HTR-8/SVneo (cell line): ENCODE measurements at regions not wholly inside any gene's neighbourhood (a gene's known extent, or its start where the extent isn't known, plus 50 kb on each side); places are given as distances from the start of the nearest gene placed in this dataset.
A peak's percentile ranks its signal among the peaks of the same experiment; 100 is the strongest.

ENCODE experiments used
- DNase-seq: peaks from one replicate; pipeline ENCODE4 v3.0.0; 2011; ENCODE audit warnings: low spot score, mixed read lengths; ENCODE audit not compliant: insufficient read length
- FAIRE-seq: peaks from 2 replicates; lab custom pipeline; 2011; peaks lifted over from hg19 to GRCh38; lab: Jason Lieb, UNC

DNA sequence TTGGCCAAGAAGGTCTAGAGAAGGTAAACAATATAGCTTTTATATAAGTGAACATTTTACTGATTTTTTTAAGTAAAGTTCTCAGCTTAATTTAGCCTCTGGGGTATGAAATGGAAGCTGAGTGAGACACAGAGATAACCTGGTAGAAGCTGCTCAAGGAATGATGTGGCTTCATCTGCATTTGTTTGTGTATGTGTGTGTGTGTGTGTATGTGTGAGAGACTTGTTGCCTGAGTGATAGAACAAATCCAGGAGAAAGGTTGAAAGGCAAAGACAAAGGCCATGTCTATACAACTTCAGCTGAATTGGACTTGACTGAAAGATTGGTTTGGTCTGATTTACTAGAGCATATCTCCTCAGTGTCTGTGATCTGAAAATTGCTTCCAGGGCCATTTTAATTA is 63.6 kb downstream of the PCDH7 start:
- DNase-seq (no peak), FAIRE-seq (no peak)

DNA sequence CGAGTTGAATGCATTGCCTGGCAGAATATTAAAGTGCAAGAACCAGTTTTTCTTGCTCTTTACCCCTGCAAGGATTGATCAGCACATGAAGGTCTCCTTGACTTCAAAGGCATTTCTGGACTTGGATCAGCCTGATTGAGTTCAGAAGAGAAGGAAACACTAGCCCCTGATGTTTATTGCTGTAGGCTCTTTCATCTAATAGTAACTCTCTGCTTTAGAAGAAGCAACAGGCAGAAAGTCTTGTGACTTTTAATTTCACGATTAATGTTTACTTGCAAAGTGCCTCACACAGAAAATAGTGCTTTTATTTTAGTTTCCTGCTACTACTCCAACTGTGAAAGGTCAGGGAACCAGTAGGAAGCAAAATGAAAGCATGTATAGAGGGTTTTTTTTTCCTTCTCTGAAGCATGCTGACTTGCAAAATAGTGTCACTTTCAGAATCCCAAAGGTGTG is 69.1 kb downstream of the PCDH7 start:
- DNase-seq (no peak), FAIRE-seq (no peak)

DNA sequence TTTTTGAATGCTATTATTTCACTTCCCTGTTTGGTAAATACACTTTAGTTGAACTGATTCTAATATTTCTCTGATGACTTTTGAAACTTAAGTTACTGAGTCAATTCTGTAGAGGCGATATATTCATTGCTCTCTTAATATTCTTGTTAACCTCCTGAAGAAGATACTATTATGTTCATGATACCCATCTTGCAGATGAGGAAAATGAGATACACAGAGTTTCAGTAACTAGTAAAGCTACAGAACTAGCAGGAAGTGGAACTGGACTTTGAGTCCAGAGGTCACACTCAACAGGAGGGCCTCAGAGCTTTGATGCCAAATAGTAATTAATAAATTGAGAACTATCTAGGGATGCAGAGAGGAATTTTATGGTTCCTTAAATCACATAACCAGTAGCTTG is 70.0 kb downstream of the PCDH7 start:
- FAIRE-seq (no peak), DNase-seq (no peak)

DNA sequence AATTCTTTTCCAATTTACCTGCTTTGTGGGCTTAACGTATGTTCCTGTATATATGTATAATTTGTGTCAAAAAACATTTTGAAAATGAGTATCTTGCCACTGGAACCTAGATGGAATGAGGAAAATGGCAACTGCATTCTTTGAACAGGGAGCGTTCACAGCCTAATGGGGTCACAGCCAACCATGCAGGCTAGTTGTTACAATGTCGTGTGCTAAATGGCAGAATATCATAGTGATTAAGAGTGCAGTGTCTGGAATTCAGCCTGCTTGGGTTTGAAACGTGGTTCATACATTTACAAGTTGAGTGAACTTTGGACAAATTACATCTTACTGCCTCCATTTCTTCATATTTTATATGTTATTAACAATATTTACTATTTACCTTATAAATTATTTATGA is 70.8 kb downstream of the PCDH7 start:
- FAIRE-seq: no peak
- DNase-seq: no peak

DNA sequence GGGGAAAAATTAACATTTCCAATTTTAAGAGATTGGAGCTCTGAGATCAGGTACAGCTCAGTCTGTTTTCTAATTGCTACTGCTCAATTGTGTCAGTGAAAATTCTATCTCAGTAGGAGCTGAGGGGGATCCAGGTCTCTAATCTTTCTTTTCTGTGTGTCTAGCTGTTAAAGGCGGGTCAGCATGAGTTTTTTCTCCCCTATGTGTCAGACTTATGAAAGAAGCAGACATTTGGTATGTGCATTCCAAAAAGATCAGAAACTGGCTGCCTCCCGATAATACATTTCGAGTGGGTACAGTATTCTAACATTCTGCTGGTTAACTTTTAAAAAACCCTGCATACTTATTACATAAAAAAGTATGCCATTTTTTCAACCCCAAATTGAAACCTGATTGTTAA is 72.4 kb downstream of the PCDH7 start:
- FAIRE-seq (no peak), DNase-seq (no peak)

DNA sequence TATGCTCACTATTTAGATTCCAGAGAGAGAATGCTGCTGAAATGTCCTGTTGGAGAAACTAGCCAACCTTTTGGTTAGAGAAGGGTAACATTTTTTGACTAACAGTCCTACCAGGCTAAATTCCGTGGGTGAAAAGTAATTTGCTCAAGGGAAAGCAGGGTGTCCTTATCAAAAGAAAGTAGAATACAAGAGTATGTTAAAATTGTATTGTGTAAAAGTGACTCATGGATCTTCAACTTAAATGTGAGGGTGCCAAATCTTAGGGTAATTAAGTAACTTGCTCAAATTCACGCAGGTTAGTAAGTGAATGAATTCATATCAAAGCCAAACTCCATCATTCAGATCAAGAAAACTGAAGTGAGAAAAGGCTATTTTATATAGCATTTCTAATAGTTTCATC is 81.7 kb downstream of the PCDH7 start:
- DNase-seq: no peak
- FAIRE-seq: no peak

DNA sequence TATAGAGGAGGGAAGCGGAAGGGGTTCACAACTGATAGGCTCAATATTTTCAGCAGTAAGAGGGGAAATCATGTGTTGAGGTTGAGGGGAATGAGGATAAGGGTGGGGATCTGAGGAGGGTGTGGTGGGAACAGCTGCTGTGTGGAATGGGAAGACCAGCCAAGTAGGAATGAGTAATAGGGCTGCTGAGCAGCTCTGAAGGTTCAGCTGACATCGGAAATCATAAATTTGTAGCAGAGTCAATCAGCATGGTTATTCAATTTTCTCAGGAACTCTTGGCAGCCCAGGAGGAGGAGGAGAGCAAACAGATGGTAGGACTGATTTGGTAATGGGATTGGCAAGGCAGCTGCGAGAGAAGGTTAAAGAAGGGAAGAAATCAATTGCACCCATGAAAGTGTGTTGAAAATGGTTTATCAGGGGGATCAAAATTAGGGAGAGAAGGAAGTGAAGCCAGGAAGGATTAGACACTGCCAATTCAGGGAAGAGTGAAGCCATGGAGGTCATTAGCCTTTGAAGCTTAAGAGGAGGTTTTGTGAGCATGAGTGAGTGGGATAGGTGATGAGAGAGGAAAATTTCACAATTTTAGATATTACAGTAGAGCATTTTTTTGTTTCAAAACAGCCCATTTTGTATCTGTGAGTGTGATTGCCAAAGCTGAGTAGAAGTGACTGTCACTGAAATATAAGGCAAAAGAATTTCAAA is 82.6 kb downstream of the PCDH7 start:
- FAIRE-seq (no peak), DNase-seq (peak; percentile 40)

DNA sequence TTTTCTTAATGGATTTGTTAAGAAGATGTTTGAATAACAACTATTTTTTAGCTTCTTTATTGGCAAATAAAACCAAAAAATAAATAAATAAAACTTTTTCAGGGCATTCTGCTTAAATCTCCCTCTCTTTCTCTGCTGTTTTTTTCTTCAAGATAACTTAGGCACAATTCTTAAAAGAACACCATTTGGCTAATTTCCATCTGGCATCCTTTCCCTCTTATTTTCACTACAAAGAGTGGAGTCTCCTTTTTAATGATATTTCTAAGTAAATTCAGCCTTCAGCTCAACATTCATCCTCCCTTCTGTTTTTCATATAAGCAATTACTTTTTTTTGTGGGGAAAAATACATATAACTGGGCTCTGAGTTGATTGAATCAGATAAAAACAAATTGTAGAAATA is 88.1 kb downstream of the PCDH7 start:
- FAIRE-seq (no peak), DNase-seq (no peak)

DNA sequence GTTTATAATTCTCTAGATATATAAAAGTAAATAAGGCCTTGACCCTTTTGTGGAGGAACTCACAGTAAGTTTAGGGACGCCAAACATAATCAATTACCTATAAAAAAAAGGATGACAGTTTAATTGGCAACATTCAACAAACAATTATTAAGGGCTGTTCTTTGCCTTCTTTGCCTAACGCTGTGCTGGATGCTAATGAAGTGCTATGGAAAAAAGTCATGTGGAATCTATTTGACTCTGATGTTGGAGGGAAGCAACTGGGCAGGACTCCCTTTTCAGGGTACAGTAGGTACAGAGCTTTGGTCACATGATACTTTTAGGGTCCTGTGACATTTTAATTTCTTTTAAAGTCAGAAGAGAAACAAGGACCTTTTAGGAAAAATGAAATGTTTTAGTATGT is 91.1 kb downstream of the PCDH7 start:
- no peak for FAIRE-seq
- DNase-seq: no peak

DNA sequence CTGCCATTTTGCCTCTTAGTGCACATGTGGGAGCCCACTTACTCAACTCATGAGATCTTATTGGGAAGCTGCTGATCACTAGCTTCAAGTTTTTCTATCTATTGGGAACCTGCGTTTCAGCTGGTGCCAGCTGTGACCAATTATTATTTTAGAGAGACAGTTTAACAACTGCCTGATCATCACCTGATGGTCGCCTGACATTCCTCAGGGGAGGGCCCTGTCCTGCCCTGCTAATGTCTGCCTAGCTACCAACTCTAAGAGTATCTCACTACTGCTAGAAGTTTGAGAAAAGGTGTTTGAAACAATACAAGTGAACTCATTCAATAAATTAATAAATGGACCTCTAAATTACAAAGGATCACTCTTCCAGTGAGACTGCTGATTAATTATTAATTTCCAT is 95.5 kb downstream of the PCDH7 start:
- no peak for DNase-seq
- FAIRE-seq: no peak

DNA sequence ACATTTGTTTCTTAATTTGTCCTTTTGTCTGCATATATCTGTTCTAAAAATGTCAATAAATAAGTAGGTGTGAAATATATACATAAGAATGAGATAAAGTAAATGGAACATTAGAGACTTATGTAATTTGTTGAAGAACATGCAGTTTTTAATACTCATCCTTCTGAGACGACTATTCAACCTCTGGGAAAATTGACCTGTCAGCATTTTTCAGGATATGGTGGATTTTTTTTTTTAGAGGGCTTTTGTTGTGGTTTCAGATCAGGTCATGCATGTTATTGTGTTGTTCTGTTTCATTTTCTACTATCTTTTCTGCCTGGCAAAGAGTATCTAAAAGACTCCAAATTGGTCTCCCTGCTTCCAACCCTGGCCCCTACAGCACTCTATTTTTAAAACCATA is 97.3 kb downstream of the PCDH7 start:
- DNase-seq: no peak
- no peak for FAIRE-seq

DNA sequence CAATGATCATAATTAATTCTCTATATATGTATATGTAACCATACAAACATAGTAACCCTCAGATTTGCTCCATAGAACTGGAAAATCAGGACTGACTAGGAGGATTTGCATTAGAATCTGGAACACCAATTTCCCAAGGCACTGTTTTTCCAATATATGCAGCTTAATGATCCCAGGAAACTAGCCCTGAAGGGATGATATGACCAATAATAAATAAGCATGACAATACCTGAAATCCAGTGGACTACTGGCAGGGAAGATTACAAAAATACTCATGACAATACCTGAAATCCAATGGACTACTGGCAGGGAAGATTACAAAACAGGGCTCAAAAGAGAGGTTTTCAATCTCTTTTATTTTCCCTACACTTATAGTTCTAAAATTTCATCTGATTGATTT is 98.4 kb downstream of the PCDH7 start:
- no peak for FAIRE-seq
- DNase-seq: no peak

DNA sequence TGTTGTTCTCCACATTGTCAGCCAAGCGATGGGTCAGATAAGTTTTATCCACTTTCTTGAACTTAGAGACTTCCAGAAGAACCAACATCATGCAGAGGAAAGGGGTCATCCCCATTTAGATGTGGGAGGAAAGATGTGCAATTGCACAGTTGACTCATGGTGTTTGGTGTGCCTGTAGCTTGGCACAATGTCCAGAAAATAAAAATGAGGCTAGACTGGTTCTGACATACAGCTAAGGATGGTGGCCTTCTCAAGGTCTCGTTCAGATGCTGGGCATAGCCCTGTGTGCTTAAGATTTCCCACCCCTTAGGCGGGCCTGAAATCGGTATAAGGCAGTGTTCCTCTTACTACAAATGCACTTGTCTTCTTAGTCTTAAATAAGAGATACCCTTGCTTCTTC is 101.1 kb downstream of the PCDH7 start:
- no peak for DNase-seq
- no peak for FAIRE-seq

DNA sequence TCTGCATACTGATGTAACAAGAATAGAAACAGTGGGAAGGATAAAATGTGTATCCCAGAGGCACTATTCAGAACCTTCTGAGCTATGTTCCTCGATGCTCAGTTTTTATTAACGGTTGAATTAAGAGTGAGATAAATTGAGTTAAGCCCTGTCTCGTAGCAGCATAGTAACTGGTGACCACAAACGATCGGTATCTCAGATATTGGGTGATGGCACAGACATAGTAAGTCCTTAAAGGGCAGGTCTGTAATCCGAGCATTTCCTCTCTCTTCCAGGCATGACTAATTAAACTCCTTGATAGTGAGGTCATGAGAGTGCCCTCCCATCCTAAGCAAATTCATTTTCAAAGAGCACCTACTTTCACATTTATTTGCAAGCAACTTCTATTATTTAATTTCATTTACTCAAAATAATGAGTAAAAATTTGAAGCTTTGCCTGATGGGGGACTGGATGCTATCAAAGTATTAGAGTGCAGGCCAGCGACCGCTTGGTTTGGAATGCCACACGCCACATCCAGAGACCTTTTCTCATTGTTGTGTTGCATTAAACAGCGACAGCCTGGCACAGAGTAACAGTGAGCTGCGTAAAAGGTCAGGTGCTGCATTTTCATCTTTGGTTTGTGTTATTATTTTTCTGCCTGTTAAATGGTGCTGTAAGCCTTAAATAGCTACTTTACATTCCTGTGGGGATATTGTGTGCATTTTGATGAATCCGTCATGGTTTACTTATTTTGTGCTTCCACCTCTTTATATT is 101.9 kb downstream of the PCDH7 start:
- peak; percentile 33 for DNase-seq
- no peak for FAIRE-seq

DNA sequence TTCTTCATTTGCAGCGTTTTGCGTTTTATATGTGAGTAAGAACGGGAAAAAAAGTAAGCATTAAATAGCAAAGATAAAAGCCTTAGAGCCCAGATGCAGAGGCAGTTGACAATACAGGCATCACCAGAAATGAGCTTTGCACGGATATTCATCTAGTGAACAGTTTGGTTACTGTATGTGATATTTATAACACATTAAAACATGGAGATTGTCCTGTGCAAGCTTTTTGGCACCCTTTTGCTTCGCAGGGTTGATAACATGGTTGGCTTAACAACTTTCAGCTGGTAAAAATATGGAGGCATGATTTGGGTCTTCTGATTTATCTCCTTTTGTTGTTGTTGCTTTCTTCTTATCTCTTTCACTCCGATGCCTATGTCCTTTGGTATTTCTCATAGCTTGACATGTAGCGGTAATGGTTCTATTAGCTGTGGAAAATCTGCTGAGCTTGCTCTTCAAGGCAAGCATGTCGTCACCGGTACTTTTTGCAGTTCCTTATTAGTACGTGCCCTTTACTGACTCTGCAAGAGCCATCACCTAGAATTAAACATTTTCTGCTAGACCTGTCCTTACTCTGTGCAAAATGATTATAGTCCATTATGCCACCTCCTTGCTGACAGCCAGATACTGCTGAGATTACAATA is 102.9 kb downstream of the PCDH7 start:
- no peak for DNase-seq
- no peak for FAIRE-seq

DNA sequence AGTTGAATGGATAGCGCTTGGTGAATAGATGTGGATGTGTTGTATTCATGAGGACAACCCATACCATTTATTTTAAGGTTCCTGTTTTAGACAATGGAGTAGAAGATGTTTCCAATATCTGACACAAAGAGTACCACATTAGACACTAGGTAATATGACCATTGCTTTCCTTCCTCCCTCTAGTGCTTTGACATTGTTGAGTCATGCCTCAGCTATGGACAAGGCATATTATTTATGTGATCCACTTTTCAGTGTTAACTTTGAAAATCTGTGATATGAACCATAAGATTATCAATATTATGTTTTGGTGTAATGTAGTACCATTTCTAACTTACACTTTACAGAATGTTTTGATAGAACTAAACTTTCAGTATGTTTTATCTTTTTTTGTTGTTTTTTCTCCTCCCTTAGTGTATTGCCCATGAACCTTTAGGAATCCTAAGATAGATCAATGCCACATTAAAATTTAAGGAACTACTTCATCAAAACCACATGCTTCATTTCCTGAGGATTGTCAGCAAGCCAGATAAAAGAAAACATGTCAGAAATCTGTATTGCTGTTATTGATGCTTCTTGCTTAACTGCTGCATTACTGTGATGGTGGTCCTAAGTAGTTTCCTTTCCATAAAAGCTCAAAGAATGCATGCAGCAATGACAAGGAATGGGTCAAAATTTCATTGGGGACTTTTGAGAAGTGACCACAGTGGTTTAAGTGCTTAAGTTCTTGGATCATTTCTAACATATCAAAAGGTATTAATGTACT is 105.0 kb downstream of the PCDH7 start:
- peak; percentile 12 for DNase-seq
- peak; percentile 88 for FAIRE-seq

DNA sequence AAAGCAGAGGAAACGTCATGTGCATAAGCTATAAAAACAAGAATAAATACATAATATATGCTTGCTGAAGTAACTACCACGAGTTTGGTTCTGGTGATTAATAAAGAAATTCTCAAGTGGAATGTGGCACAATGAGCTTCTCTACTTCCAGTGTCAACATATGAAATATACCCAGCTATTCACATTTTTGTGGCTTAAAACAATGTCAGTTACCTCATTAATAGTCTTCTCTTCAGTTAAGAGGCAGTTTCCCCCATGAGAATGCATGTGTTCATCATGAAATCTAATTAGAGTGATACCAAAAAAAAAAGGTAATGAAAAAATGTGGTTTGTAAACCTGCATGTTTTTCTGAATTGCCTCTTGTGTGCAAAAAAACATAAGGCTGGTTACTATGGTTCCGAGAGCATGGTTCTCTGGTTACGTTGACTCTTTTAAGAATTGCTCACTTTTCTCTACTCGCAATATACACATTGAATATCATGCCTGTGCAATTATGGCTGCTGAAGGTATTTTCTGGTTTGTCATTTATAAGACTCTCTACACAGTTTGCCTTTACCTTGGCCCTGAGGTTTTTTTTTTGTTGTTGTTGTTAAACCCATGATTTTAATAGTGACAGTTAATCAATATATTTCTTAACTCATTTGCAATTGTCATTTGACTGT is 108.2 kb downstream of the PCDH7 start:
- FAIRE-seq (no peak), DNase-seq (peak; percentile 4)

DNA sequence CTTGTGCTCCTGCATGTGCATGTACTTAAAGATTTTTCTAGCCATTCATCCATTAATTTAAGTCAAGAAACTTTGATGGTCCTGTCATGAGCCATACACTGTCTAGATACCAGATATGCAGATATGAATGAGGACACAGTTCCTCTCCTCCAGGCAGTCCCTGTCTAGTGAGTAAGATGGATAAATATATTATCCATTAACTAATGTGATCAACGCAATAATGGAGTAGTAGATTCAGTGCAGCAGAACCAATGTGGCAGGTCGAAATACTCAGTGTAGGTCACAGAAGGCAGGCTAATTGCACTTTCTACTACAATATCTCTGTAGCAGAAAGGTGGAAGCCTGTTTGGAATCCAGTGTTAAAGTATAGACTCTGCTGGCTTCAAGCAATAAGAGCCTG is 112.5 kb downstream of the PCDH7 start:
- FAIRE-seq (no peak), DNase-seq (no peak)

DNA sequence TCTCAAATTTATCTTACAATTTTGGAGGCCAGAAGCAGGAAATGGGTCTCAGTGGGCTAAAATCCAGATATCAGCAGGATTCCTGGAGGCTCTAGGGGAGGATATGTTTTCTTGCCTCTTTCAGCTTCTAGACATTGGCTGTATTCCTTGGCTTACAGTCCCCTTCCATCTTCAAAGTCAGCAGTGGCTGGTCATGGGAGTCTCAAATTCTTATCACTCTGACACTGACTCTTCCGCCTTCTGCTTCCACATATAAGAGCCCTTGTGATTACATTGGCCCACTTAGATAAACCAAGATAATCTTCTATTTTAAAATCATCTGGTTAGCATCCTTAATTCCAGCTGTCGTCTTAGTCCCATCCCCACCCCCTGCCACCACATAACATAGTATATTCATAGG is 113.0 kb downstream of the PCDH7 start:
- no peak for DNase-seq

DNA sequence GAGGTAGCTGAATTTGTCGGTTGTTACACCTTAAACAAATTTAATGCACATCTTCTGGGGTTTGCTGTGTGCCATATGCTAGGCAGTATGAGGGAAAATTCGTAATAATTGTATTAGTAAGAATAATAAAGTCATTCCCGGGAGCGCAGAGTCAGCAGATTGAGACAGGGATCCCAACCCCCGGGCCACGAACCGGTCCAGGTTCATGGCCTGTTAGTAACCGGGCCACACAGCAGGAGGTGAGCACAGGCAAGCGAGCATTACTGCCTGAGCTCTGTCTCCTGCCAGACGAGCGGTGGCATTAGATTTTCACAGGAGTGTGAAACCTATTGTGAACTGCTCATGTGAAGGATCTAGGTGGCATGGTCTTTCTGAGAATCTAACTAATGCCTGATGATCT is 114.9 kb downstream of the PCDH7 start:
- FAIRE-seq: no peak
- DNase-seq: no peak

More for the DNA sequence above, 113.0 kb downstream of the PCDH7 start:
- FAIRE-seq: no peak
